Kidney epithelial cell (primary cell): ENCODE measurements at regions not wholly inside any gene's neighbourhood (a gene's known extent, or its start where the extent isn't known, plus 50 kb on each side); places are given as distances from the start of the nearest gene placed in this dataset.

Experiments
- DNase-seq: peaks from one replicate; pipeline ENCODE4 v3.0.0-alpha.2; 2010; ENCODE audit warnings: low read depth
- H3K27me3 ChIP-seq: 2 replicates; pipeline ENCODE4 v1.6.0; 2011; ENCODE audit warnings: low read length; ENCODE audit not compliant: control insufficient read depth, insufficient read depth
- H3K36me3 ChIP-seq: 2 replicates; pipeline ENCODE4 v1.5.1; 2011; ENCODE audit warnings: low read length; ENCODE audit not compliant: control insufficient read depth, insufficient read depth
- H3K4me3 ChIP-seq: 2 replicates; pipeline ENCODE4 v1.5.1; 2011; ENCODE audit warnings: low read depth, mild to moderate bottlenecking, control low read depth, low read length
- CTCF ChIP-seq: IDR thresholded peaks from 2 replicates; pipeline ENCODE4 v1.5.1; 2011; ENCODE audit warnings: mild to moderate bottlenecking, moderate library complexity, low read length, control low read depth, inconsistent platforms; ENCODE audit not compliant: insufficient read depth, poor library complexity, severe bottlenecking

- Histone ChIP-seq H3K36me3 (no peaks in the 10 kb centered on the region), H3K27me3 (no peaks in the 10 kb centered on the region), H3K4me3 (no peak overlapping the region)
- TF ChIP-seq CTCF, result no peak
- no peak for DNase-seq
Observed at GRCh38 chr4:4724321-4724720, 135.1 kb upstream of the MSX1 start.

GRCh38 chr4:4721636-4722035 lies 137.8 kb upstream of the MSX1 start:
- no peak for TF ChIP-seq CTCF
- DNase-seq, result no peak

GRCh38 chr4:4720646-4721045 lies 138.8 kb upstream of the MSX1 start:
- TF ChIP-seq CTCF, result no peak
- Histone ChIP-seq H3K27me3 (no peaks in the 10 kb centered on the region), H3K36me3 (no peaks in the 10 kb centered on the region), H3K4me3 (no peak overlapping the region)
- no peak for DNase-seq

More at GRCh38 chr4:4721636-4722035, 137.8 kb upstream of the MSX1 start:
- Histone ChIP-seq H3K36me3 (no peaks in the 10 kb centered on the region), H3K27me3 (no peaks in the 10 kb centered on the region), H3K4me3 (no peak overlapping the region)

GRCh38 chr4:4719436-4719835 lies 140.0 kb upstream of the MSX1 start:
- no peak for DNase-seq
- no peak for TF ChIP-seq CTCF
- H3K36me3 ChIP-seq, result no peaks in the 10 kb centered on the region
- H3K27me3 ChIP-seq, result no peaks in the 10 kb centered on the region
- H3K4me3 ChIP-seq, result no peak overlapping the region

GRCh38 chr4:4717692-4718091 lies 141.8 kb upstream of the MSX1 start:
- DNase-seq, result no peak
- Histone ChIP-seq H3K27me3 (no peaks in the 10 kb centered on the region), H3K4me3 (no peak overlapping the region), H3K36me3 (no peaks in the 10 kb centered on the region)
- TF ChIP-seq CTCF, result no peak

GRCh38 chr4:4714331-4714730 lies 145.1 kb upstream of the MSX1 start:
- no peaks in the 10 kb centered on the region for H3K27me3 ChIP-seq
- no peak for DNase-seq
- TF ChIP-seq CTCF, result no peak
- no peak overlapping the region for H3K4me3 ChIP-seq
- no peaks in the 10 kb centered on the region for H3K36me3 ChIP-seq
